Breast epithelium (tissue), 3 donors: ENCODE measurements at regions not wholly inside any gene's neighbourhood (a gene's known extent, or its start where the extent isn't known, plus 50 kb on each side); places are given as distances from the start of the nearest gene placed in this dataset.
"Not testable (repeated sequence)": the region's sequence is repeated elsewhere in the genome, so short reads cannot be mapped to it uniquely, and the experiment has no call there.

Experiments
- POLR2A ChIP-seq: fragments of 450-650 bp; IDR thresholded peaks from one replicate; pipeline ENCODE4 v1.6.1; 2016; ENCODE audit warnings: antibody characterized with exemption, mild to moderate bottlenecking, moderate library complexity
- TF ChIP-seq, protein P1 (sequence below), 3 donors: fragments of 450-650 bp; IDR thresholded peaks; one replicate each; pipeline ENCODE4 v1.5.1; 2016 to 2017; ENCODE audit warnings: antibody characterized with exemption in 3 of 3, mild to moderate bottlenecking in 3 of 3, moderate library complexity in 3 of 3

DNA sequence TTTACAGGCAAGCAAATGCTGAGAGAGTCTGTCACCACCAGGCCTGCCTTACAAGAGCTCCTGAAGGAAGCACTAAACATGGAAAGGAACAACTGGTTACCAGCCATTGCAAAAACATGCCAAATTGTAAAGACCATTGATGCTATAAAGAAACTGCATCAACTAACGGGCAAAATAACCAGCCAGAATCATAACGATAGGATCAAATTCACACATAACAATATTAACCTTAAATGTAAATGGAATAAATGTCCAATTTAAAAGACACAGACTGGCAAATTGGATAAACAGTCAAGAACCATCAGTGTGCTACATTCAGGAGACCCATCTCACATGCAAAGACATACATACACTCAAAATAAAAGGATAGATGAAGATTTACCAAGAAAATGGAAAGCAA lies 170.7 kb downstream of the CRPPA start:
- TF ChIP-seq, protein P1, sequence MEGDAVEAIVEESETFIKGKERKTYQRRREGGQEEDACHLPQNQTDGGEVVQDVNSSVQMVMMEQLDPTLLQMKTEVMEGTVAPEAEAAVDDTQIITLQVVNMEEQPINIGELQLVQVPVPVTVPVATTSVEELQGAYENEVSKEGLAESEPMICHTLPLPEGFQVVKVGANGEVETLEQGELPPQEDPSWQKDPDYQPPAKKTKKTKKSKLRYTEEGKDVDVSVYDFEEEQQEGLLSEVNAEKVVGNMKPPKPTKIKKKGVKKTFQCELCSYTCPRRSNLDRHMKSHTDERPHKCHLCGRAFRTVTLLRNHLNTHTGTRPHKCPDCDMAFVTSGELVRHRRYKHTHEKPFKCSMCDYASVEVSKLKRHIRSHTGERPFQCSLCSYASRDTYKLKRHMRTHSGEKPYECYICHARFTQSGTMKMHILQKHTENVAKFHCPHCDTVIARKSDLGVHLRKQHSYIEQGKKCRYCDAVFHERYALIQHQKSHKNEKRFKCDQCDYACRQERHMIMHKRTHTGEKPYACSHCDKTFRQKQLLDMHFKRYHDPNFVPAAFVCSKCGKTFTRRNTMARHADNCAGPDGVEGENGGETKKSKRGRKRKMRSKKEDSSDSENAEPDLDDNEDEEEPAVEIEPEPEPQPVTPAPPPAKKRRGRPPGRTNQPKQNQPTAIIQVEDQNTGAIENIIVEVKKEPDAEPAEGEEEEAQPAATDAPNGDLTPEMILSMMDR (IDR thresholded peaks at IDR 0.05), result not testable (repeated sequence)
- TF ChIP-seq POLR2A, result not testable (repeated sequence)
